RWPE1 (cell line): ENCODE measurements at regions not wholly inside any gene's neighbourhood (a gene's known extent, or its start where the extent isn't known, plus 50 kb on each side); places are given as distances from the start of the nearest gene placed in this dataset.

Source experiments
- CTCF ChIA-PET: fragments of 350-600 bp; sonication (Branson Sonifier 250); formaldehyde crosslinking; extraction: SDS; loops from one replicate; lab custom pipeline; 2021; lab: Yijun Ruan, JAX
- POLR2A ChIA-PET: fragments of 400-600 bp; formaldehyde crosslinking; extraction: SDS; loops from one replicate; lab custom pipeline; 2020; ENCODE audit warnings: antibody characterized with exemption; ENCODE audit not compliant: low non-redundant PET; lab: Yijun Ruan, JAX
- DNase-seq: peaks from one replicate; pipeline ENCODE4 v3.0.0; 2012; ENCODE audit warnings: low spot score
- H3K27ac ChIP-seq: fragments of 450-650 bp; 2 replicates; pipeline ENCODE4 v1.5.1; 2017
- CTCF ChIP-seq: fragments of 450-650 bp; conservative IDR thresholded peaks from 2 replicates; pipeline ENCODE4 v1.5.1; 2017; ENCODE audit warnings: low read depth, mild to moderate bottlenecking

GRCh38 chr6:127641905-127642304 is 64.9 kb downstream of the C6orf58 start:
- CTCF ChIA-PET = interaction anchor here (0.6 to 1.7 kb wide), 18 partner anchors 9 to 1492 kb away, joined by 3 to 7 read pairs (median 3); no protein-coding TSS in a partner anchor
- no peak overlapping the region for H3K27ac ChIP-seq
- peak; percentile 45 for DNase-seq
- POLR2A ChIA-PET = no interaction called here
- peak; percentile 72 for TF ChIP-seq CTCF
